ENCODE measurements at regions not wholly inside any gene's neighbourhood (a gene's known extent, or its start where the extent isn't known, plus 50 kb on each side); places are given as distances from the start of the nearest gene placed in this dataset.

DNA sequence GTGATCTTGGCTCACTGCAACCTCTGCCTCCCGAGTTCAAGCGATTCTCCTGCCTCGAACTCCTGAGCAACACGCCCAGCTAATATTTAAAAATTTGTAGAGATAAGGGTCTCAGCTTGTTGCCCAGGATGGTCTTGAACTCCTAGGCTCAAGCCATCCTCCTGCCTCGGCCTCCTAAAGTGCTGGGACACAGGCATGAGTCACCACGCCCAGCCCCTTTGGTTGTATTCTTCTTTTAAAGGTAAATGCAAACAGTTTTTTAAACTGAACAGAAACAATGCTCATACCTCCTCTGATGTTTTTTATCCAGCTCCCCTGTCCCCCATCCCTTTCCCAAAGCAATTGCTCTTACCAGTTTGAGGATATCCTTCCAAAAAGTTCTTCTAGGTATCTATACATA is 79.5 kb upstream of the DUSP5 start:
- Mint-ChIP-seq H3K36me3 (no peaks in the 10 kb centered on the region), H3K4me1 (peaks cover 24% of the 10 kb centered on the region), H3K27me3 (ENCODE audit: low read depth) (no peaks in the 10 kb centered on the region), H3K4me3 (no peak overlapping the region), H3K27ac (no peak overlapping the region), H3K9me3 (no peaks in the 10 kb centered on the region)
- no peak for DNase-seq (ENCODE audit: low spot score in 2 of 2, unreplicated experiment in 2 of 2)
- TF ChIP-seq, protein P1, sequence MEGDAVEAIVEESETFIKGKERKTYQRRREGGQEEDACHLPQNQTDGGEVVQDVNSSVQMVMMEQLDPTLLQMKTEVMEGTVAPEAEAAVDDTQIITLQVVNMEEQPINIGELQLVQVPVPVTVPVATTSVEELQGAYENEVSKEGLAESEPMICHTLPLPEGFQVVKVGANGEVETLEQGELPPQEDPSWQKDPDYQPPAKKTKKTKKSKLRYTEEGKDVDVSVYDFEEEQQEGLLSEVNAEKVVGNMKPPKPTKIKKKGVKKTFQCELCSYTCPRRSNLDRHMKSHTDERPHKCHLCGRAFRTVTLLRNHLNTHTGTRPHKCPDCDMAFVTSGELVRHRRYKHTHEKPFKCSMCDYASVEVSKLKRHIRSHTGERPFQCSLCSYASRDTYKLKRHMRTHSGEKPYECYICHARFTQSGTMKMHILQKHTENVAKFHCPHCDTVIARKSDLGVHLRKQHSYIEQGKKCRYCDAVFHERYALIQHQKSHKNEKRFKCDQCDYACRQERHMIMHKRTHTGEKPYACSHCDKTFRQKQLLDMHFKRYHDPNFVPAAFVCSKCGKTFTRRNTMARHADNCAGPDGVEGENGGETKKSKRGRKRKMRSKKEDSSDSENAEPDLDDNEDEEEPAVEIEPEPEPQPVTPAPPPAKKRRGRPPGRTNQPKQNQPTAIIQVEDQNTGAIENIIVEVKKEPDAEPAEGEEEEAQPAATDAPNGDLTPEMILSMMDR (IDR thresholded peaks at IDR 0.05; ENCODE audit: unreplicated experiment) = no peak

- no peak for DNase-seq (ENCODE audit: low spot score in 2 of 2, unreplicated experiment in 2 of 2)
- Mint-ChIP-seq H3K36me3 (no peaks in the 10 kb centered on the region), H3K4me1 (peaks cover 15% of the 10 kb centered on the region)
These were observed 78.4 kb upstream of the DUSP5 start for GRCh38 chr10:110419265-110419664.

DNA sequence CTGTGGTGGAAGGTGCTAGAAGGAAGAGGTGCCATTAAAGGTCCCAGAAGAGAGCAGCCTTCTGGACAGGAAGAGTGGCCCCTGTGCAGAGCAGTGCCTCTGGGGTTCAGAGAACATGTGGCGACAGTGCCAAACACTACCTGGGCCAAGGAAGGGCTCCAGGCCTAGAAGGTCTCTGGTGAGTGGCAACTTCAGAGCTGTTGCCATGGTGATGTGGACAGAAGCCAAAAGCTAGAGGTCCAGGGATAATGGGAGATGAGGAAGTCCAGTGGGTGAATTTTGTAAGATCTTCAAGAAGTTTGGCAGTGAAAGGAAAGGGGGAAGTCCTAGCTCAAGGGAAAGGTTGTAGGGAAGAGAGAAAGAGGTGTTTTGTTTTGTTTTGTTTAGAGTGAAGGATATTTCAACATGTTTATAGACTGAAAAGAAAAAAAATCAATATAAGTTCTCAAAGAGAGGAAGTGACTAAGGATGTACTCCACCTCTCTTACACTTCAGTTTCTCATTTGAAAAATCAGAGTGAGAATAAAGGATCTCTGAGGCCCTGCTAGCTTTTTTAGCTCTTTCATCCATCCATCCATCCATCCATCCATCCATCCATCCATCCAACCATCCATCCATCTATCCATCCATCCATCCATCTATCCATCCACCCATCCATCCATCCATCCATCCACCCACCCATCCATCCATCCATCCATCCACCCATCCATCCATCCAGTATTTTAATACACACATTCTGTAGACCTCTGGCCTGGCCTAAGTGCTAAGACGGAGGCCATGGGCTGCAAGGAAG is 77.1 kb upstream of the DUSP5 start:
- Mint-ChIP-seq H3K9me3 (no peaks in the 10 kb centered on the region), H3K4me1 (peaks cover 10% of the 10 kb centered on the region), H3K27me3 (ENCODE audit: low read depth) (no peaks in the 10 kb centered on the region), H3K4me3 (no peak overlapping the region), H3K27ac (no peak overlapping the region), H3K36me3 (no peaks in the 10 kb centered on the region)
- DNase-seq (ENCODE audit: low spot score in 2 of 2, unreplicated experiment in 2 of 2) = no peak
- TF ChIP-seq, protein P1 (IDR thresholded peaks at IDR 0.05; ENCODE audit: unreplicated experiment) = no peak

More at GRCh38 chr10:110419265-110419664, 78.4 kb upstream of the DUSP5 start:
- Mint-ChIP-seq H3K9me3 (no peaks in the 10 kb centered on the region), H3K27me3 (ENCODE audit: low read depth) (no peaks in the 10 kb centered on the region), H3K27ac (no peak overlapping the region), H3K4me3 (no peak overlapping the region)
- TF ChIP-seq, protein P1 (IDR thresholded peaks at IDR 0.05; ENCODE audit: unreplicated experiment) = no peak

GRCh38 chr10:110421512-110422138 is 76.1 kb upstream of the DUSP5 start:
- no peaks in the 10 kb centered on the region for H3K27me3 Mint-ChIP-seq (ENCODE audit: low read depth)
- H3K36me3 Mint-ChIP-seq = no peaks in the 10 kb centered on the region
- no peak overlapping the region for H3K27ac Mint-ChIP-seq

GRCh38 chr10:110422548-110422947 is 75.2 kb upstream of the DUSP5 start:
- Mint-ChIP-seq H3K4me1 (peaks cover 21% of the 10 kb centered on the region), H3K27ac (no peak overlapping the region), H3K9me3 (no peaks in the 10 kb centered on the region), H3K4me3 (no peak overlapping the region), H3K27me3 (ENCODE audit: low read depth) (no peaks in the 10 kb centered on the region), H3K36me3 (no peaks in the 10 kb centered on the region)
- TF ChIP-seq, protein P1 (IDR thresholded peaks at IDR 0.05; ENCODE audit: unreplicated experiment) = no peak
- no peak for DNase-seq (ENCODE audit: low spot score in 2 of 2, unreplicated experiment in 2 of 2)

More at GRCh38 chr10:110421512-110422138, 76.1 kb upstream of the DUSP5 start:
- Mint-ChIP-seq H3K9me3 (no peaks in the 10 kb centered on the region), H3K4me1 (peaks cover 17% of the 10 kb centered on the region), H3K4me3 (no peak overlapping the region)
- TF ChIP-seq, protein P1 (IDR thresholded peaks at IDR 0.05; ENCODE audit: unreplicated experiment) = no peak
- no peak for DNase-seq (ENCODE audit: low spot score in 2 of 2, unreplicated experiment in 2 of 2)

All from mesothelial cell of epicardium (in vitro differentiated cells).